GM12875 (cell line): ENCODE measurements at regions not wholly inside any gene's neighbourhood (a gene's known extent, or its start where the extent isn't known, plus 50 kb on each side); places are given as distances from the start of the nearest gene placed in this dataset.

Experiments
- H3K4me3 ChIP-seq: one replicate; pipeline ENCODE4 v1.5.1; 2011; ENCODE audit warnings: low read depth, low read length, control low read depth
- TF ChIP-seq, protein P1 (sequence below): IDR thresholded peaks from 2 replicates; pipeline ENCODE4 v1.5.1; 2011; ENCODE audit warnings: low read depth, mild to moderate bottlenecking, control low read depth, inconsistent platforms, low read length, moderate library complexity, borderline replicate concordance; ENCODE audit not compliant: insufficient read depth

DNA sequence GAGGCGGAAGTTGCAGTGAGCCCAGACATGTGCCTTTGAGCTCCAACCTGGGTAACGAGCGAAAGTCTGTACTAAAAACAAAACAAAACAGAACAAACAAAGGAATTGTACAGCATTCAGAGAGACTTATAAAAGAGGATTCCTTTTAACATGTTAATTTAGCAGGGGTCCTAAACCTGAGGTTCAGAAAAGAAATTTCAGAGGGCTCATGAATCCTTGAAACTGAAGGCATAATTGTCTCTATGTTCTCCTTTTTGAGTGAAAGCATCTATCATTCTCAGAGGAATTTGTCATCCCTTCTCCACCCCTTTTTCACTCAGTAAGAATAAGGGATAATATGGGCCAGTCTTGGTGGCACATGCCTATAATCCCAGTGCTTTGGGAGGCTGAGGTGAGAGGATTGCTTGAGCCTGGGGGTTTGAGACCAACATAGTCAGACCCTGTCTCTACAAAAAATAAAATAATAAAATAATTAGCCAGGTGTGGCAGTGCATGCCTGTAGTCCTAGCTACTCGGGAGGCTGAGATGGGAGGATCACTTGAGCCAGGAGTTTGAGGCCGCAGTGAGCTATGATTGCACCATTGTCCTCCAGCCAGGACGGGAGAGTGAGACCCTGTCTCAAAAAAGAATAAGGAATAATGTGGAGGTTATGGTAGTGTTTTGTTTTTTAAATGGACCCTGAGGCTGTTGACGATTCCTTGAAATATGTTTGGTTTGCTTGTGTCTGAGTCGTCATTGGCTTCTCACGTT, 309.1 kb upstream of the C2CD4B start:
- H3K4me3 ChIP-seq, result no peak overlapping the region
- TF ChIP-seq, protein P1, sequence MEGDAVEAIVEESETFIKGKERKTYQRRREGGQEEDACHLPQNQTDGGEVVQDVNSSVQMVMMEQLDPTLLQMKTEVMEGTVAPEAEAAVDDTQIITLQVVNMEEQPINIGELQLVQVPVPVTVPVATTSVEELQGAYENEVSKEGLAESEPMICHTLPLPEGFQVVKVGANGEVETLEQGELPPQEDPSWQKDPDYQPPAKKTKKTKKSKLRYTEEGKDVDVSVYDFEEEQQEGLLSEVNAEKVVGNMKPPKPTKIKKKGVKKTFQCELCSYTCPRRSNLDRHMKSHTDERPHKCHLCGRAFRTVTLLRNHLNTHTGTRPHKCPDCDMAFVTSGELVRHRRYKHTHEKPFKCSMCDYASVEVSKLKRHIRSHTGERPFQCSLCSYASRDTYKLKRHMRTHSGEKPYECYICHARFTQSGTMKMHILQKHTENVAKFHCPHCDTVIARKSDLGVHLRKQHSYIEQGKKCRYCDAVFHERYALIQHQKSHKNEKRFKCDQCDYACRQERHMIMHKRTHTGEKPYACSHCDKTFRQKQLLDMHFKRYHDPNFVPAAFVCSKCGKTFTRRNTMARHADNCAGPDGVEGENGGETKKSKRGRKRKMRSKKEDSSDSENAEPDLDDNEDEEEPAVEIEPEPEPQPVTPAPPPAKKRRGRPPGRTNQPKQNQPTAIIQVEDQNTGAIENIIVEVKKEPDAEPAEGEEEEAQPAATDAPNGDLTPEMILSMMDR, result no peak

DNA sequence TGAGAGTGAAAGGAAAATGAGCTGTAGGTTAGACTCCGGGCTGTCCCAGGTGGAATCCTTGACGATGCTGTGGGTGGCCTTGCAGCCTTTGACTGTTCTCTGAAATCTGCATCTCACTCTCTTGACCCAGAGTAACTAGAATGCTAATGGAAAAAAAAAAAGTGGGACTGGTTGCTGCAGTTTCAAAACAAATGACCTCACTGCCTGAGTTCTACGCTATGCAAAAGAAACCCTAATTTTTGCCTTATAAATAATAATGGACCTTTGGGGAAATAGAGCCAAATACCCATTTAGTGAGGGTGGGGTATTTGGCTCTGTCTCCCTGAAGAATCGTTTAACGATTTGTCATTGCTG, 309.7 kb upstream of the C2CD4B start:
- no peak overlapping the region for H3K4me3 ChIP-seq
- TF ChIP-seq, protein P1, result no peak

- TF ChIP-seq, protein P1, result no peak
- H3K4me3 ChIP-seq, result no peak overlapping the region
These were observed 310.5 kb upstream of the C2CD4B start for GRCh38 chr15:62475591-62475990.

DNA sequence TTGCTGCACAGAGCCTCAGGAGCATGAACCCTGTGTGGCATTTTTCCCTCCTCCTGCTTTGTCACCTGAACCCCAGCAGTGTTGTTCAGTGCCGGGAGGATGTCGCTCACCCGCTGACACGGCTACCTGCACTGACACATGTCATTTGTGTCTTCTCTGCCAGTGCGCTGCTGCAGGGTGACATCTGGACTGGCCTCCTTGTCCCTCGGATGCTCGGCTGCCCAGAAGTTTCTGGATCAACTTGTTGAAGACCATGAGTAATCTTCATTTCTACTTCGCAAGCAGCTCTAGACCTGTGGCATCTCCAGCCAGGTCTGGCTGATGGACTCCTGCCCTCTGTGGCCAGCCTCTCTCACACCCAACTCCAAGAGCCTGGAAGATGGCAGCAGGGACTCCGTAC, 311.1 kb upstream of the C2CD4B start:
- H3K4me3 ChIP-seq, result no peak overlapping the region
- TF ChIP-seq, protein P1, result no peak

DNA sequence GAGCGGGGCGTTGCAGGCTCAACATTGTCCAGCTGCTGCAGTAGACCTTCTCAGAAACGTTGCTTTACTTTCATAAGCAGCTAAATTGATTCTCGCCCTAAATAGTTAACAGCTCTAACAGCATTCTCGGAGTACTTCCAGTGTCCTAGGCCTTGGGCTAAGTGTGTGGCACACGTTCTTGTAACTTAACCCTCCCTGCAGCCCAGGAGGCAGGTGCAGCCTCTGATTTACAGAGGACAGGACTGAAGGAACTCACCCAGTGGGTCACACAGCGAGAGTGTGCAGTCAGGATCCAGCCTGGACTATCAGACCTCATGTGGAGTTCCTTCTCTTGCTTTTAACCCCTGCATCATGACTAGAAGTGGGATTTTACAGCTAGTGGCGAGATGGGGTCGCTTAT, 312.8 kb upstream of the C2CD4B start:
- TF ChIP-seq, protein P1, result no peak
- H3K4me3 ChIP-seq, result no peak overlapping the region

DNA sequence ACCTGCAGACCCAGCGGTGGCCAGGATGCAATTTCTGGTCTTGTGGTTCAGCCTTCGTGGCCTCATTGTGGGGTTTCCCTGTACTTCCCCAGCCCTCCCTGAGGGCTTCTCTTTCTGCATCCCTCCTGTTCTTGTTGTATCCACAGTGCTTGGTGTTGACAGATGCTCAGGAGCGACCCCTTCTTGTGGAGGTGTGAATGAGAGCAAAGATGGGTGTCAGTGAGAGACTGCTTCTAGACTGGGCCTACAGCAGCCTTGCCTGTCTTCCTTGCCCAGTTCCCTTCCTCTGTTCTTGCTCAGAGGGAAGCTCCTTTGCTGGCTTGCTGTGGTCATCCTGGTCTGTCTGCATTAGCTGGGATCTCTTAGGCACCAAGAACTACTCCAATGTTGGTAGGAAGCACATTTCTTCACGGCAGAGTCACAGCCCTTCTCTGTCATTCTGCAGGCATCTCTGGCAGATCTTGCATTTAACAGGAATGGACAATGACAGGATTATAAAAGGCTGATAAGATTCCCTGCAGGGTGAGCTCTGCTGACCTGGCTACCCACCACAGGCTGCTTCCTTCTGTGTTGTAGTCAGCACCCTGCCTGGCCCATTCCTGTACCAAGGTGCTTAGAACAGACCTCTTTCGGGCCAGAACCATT, 317.8 kb upstream of the C2CD4B start:
- TF ChIP-seq, protein P1, result peak; percentile 63

GRCh38 chr15:62483814-62484213, 318.7 kb upstream of the C2CD4B start:
- TF ChIP-seq, protein P1, result no peak

More for the DNA sequence above, 317.8 kb upstream of the C2CD4B start:
- H3K4me3 ChIP-seq, result no peak overlapping the region

More at GRCh38 chr15:62483814-62484213, 318.7 kb upstream of the C2CD4B start:
- H3K4me3 ChIP-seq, result no peak overlapping the region
